ENCODE measurements at regions not wholly inside any gene's neighbourhood (a gene's known extent, or its start where the extent isn't known, plus 50 kb on each side); places are given as distances from the start of the nearest gene placed in this dataset.

DNA sequence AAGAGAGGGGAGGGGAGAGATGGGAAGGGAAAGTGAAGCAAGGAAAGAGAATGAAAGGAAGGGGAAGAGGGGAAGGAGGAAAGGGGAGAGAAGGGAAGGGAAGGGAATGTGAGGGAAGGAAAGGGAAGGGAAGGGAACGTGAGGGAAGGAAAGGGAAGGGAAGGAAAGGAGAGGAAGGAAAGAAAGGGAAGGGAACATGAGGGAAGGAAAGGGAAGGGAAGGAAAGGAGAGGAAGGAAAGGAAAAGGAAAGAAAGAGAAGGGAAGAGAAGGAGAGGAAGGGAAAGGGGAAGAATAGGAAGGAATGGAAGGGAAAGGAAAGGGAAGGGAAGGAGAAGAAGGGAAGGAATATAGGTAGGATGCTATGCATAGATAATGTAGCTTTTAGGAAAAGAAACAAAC is 139.7 kb upstream of the PTER start:
- TF ChIP-seq, protein P1, sequence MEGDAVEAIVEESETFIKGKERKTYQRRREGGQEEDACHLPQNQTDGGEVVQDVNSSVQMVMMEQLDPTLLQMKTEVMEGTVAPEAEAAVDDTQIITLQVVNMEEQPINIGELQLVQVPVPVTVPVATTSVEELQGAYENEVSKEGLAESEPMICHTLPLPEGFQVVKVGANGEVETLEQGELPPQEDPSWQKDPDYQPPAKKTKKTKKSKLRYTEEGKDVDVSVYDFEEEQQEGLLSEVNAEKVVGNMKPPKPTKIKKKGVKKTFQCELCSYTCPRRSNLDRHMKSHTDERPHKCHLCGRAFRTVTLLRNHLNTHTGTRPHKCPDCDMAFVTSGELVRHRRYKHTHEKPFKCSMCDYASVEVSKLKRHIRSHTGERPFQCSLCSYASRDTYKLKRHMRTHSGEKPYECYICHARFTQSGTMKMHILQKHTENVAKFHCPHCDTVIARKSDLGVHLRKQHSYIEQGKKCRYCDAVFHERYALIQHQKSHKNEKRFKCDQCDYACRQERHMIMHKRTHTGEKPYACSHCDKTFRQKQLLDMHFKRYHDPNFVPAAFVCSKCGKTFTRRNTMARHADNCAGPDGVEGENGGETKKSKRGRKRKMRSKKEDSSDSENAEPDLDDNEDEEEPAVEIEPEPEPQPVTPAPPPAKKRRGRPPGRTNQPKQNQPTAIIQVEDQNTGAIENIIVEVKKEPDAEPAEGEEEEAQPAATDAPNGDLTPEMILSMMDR (IDR thresholded peaks at IDR 0.05), result no peak
- no peak for TF ChIP-seq POLR2AphosphoS5 (IDR thresholded peaks at IDR 0.05)

Data from breast epithelium (tissue), 3 donors.